HUES48 (cell line): ENCODE measurements at regions not wholly inside any gene's neighbourhood (a gene's known extent, or its start where the extent isn't known, plus 50 kb on each side); places are given as distances from the start of the nearest gene placed in this dataset.

Experiments
- H3K27ac ChIP-seq: one replicate; pipeline ENCODE4 v1.7.0; 2013; ENCODE audit warnings: low read depth, low read length, inconsistent platforms
- H3K27me3 ChIP-seq: 2 replicates; pipeline ENCODE4 v1.6.1; 2013; ENCODE audit warnings: mild to moderate bottlenecking, low read length; ENCODE audit not compliant: control insufficient read depth, insufficient read depth
- H3K36me3 ChIP-seq: 2 replicates; pipeline ENCODE4 v1.6.1; 2013; ENCODE audit warnings: low read length; ENCODE audit not compliant: control insufficient read depth, insufficient read depth
- H3K4me1 ChIP-seq: 2 replicates; pipeline ENCODE4 v1.6.1; 2013; ENCODE audit warnings: mild to moderate bottlenecking, low read length; ENCODE audit not compliant: control insufficient read depth, insufficient read depth
- H3K4me3 ChIP-seq: 2 replicates; pipeline ENCODE4 v1.5.1; 2013; ENCODE audit warnings: mild to moderate bottlenecking, low read depth, low read length
- H3K9ac ChIP-seq: 2 replicates; pipeline ENCODE4 v1.6.1; 2013; ENCODE audit warnings: mild to moderate bottlenecking, low read depth, low read length, moderate library complexity
- H3K9me3 ChIP-seq: 2 replicates; pipeline ENCODE4 v1.6.1; 2013; ENCODE audit warnings: low read length; ENCODE audit not compliant: control insufficient read depth, insufficient read depth

- Histone ChIP-seq H3K9ac (no peak overlapping the region), H3K9me3 (peaks cover 4% of the 10 kb centered on the region; the same call in 1 of the 2 replicates), H3K36me3 (no peaks in the 10 kb centered on the region), H3K27me3 (no peaks in the 10 kb centered on the region), H3K27ac (no peak overlapping the region), H3K4me1 (no peaks in the 10 kb centered on the region), H3K4me3 (no peak overlapping the region)
These were observed 198.5 kb downstream of the TTLL2 start for GRCh38 chr6:167523426-167523825.

- H3K27ac ChIP-seq, result no peak overlapping the region
- peaks cover 4% of the 10 kb centered on the region; the same call in 1 of the 2 replicates for H3K9me3 ChIP-seq
- no peak overlapping the region for H3K9ac ChIP-seq
- H3K4me1 ChIP-seq, result no peaks in the 10 kb centered on the region
- no peaks in the 10 kb centered on the region for H3K36me3 ChIP-seq
- peaks cover under 1% of the 10 kb centered on the region; the same call in 1 of the 2 replicates for H3K27me3 ChIP-seq
- H3K4me3 ChIP-seq, result no peak overlapping the region
These were observed 199.6 kb downstream of the TTLL2 start for GRCh38 chr6:167524261-167525111.

GRCh38 chr6:167525774-167526173, 200.9 kb downstream of the TTLL2 start:
- Histone ChIP-seq H3K27ac (no peak overlapping the region), H3K9me3 (peaks cover 4% of the 10 kb centered on the region; the same call in 1 of the 2 replicates), H3K36me3 (no peaks in the 10 kb centered on the region), H3K4me1 (no peaks in the 10 kb centered on the region), H3K27me3 (peaks cover 13% of the 10 kb centered on the region), H3K4me3 (no peak overlapping the region), H3K9ac (no peak overlapping the region)

GRCh38 chr6:167526465-167527368, 201.8 kb downstream of the TTLL2 start:
- Histone ChIP-seq H3K4me1 (no peaks in the 10 kb centered on the region), H3K9ac (no peak overlapping the region), H3K4me3 (no peak overlapping the region), H3K27ac (no peak overlapping the region), H3K9me3 (peaks cover 4% of the 10 kb centered on the region; the same call in 1 of the 2 replicates), H3K27me3 (peaks cover 23% of the 10 kb centered on the region), H3K36me3 (no peaks in the 10 kb centered on the region)

GRCh38 chr6:167528239-167528638, 203.4 kb downstream of the TTLL2 start:
- Histone ChIP-seq H3K4me1 (peaks cover 10% of the 10 kb centered on the region; the same call in 1 of the 2 replicates), H3K9me3 (peaks cover 4% of the 10 kb centered on the region; the same call in 1 of the 2 replicates), H3K9ac (no peak overlapping the region), H3K36me3 (no peaks in the 10 kb centered on the region), H3K27ac (no peak overlapping the region), H3K27me3 (peaks cover 30% of the 10 kb centered on the region), H3K4me3 (no peak overlapping the region)

- no peaks in the 10 kb centered on the region for H3K36me3 ChIP-seq
- H3K9ac ChIP-seq, result no peak overlapping the region
- no peak overlapping the region for H3K4me3 ChIP-seq
- H3K4me1 ChIP-seq, result peaks cover 11% of the 10 kb centered on the region; the same call in 1 of the 2 replicates
- no peak overlapping the region for H3K27ac ChIP-seq
- peaks cover 4% of the 10 kb centered on the region; the same call in 1 of the 2 replicates for H3K9me3 ChIP-seq
- peaks cover 30% of the 10 kb centered on the region for H3K27me3 ChIP-seq
These were observed 204.1 kb downstream of the TTLL2 start for GRCh38 chr6:167528976-167529375.

GRCh38 chr6:167529444-167530335, 204.8 kb downstream of the TTLL2 start:
- Histone ChIP-seq H3K9ac (no peak overlapping the region), H3K9me3 (peaks cover 3% of the 10 kb centered on the region; the same call in 1 of the 2 replicates), H3K4me3 (no peak overlapping the region), H3K27me3 (peaks cover 30% of the 10 kb centered on the region), H3K36me3 (no peaks in the 10 kb centered on the region), H3K4me1 (peaks cover 11% of the 10 kb centered on the region; the same call in 1 of the 2 replicates), H3K27ac (no peak overlapping the region)

- Histone ChIP-seq H3K9me3 (no peaks in the 10 kb centered on the region), H3K9ac (no peak overlapping the region), H3K36me3 (no peaks in the 10 kb centered on the region), H3K27me3 (peaks cover 30% of the 10 kb centered on the region), H3K27ac (no peak overlapping the region), H3K4me1 (peaks cover 11% of the 10 kb centered on the region; the same call in 1 of the 2 replicates), H3K4me3 (no peak overlapping the region)
These were observed 206.1 kb downstream of the TTLL2 start for GRCh38 chr6:167530951-167531350.

GRCh38 chr6:167532410-167533288, 207.8 kb downstream of the TTLL2 start:
- H3K9ac ChIP-seq, result no peak overlapping the region
- peaks cover 11% of the 10 kb centered on the region; the same call in 1 of the 2 replicates for H3K4me1 ChIP-seq
- H3K27me3 ChIP-seq, result peaks cover 30% of the 10 kb centered on the region
- no peak overlapping the region for H3K27ac ChIP-seq
- no peak overlapping the region for H3K4me3 ChIP-seq
- no peaks in the 10 kb centered on the region for H3K36me3 ChIP-seq
- H3K9me3 ChIP-seq, result no peaks in the 10 kb centered on the region
